ENCODE measurements at regions not wholly inside any gene's neighbourhood (a gene's known extent, or its start where the extent isn't known, plus 50 kb on each side); places are given as distances from the start of the nearest gene placed in this dataset.

DNA sequence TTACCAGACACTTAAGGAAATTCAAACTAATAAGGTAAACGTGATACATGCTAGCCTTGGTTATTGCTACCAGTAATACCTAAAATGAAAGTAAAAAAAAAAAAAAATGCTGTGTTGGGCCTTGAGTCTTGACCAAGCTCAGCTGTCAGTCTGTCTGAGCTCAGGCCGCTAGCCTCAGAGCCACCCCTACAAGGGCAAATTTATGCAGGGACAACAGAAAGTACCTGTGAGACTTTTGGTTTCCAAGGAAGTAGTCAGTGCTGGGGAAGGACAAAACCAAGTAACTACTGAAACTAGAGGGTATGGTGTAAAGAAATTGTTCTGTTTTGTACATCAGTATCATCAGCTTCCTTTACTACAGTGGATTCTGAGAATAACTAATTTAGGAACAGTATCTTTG is 134.3 kb upstream of the SLITRK5 start:
- TF ChIP-seq ELF4 (IDR thresholded peaks at IDR 0.05) (no peak), L3MBTL2 (conservative IDR thresholded peaks at IDR 0.05) (no peak), BHLHE40 (IDR thresholded peaks at IDR 0.05; ENCODE audit: borderline replicate concordance) (no peak), SP1 (IDR thresholded peaks at IDR 0.05) (no peak), FOXK2 (IDR thresholded peaks at IDR 0.05) (no peak), TARDBP (IDR thresholded peaks at IDR 0.05) (no peak), FOXM1 (IDR thresholded peaks at IDR 0.05; ENCODE audit: borderline replicate concordance) (no peak), NFRKB (IDR thresholded peaks at IDR 0.05) (no peak), LEF1 (IDR thresholded peaks at IDR 0.05; ENCODE audit: borderline replicate concordance) (no peak), ARNT (IDR thresholded peaks at IDR 0.05) (no peak), HDGF (IDR thresholded peaks at IDR 0.05; ENCODE audit: borderline replicate concordance) (no peak)
- TF ChIP-seq, protein P1, sequence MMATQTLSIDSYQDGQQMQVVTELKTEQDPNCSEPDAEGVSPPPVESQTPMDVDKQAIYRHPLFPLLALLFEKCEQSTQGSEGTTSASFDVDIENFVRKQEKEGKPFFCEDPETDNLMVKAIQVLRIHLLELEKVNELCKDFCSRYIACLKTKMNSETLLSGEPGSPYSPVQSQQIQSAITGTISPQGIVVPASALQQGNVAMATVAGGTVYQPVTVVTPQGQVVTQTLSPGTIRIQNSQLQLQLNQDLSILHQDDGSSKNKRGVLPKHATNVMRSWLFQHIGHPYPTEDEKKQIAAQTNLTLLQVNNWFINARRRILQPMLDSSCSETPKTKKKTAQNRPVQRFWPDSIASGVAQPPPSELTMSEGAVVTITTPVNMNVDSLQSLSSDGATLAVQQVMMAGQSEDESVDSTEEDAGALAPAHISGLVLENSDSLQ (IDR thresholded peaks at IDR 0.05): no peak
